HG02642 (cell line): ENCODE measurements at regions not wholly inside any gene's neighbourhood (a gene's known extent, or its start where the extent isn't known, plus 50 kb on each side); places are given as distances from the start of the nearest gene placed in this dataset.
"Not testable (repeated sequence)": the region's sequence is repeated elsewhere in the genome, so short reads cannot be mapped to it uniquely, and the experiment has no call there.

Experiments used
- ATAC-seq: cut with Tn5 transposase; IDR thresholded peaks from one replicate; pipeline ENCODE4 v1.9.1; 2021; ENCODE audit warnings: mild to moderate bottlenecking; ENCODE audit not compliant: unreplicated experiment, poor library complexity

DNA sequence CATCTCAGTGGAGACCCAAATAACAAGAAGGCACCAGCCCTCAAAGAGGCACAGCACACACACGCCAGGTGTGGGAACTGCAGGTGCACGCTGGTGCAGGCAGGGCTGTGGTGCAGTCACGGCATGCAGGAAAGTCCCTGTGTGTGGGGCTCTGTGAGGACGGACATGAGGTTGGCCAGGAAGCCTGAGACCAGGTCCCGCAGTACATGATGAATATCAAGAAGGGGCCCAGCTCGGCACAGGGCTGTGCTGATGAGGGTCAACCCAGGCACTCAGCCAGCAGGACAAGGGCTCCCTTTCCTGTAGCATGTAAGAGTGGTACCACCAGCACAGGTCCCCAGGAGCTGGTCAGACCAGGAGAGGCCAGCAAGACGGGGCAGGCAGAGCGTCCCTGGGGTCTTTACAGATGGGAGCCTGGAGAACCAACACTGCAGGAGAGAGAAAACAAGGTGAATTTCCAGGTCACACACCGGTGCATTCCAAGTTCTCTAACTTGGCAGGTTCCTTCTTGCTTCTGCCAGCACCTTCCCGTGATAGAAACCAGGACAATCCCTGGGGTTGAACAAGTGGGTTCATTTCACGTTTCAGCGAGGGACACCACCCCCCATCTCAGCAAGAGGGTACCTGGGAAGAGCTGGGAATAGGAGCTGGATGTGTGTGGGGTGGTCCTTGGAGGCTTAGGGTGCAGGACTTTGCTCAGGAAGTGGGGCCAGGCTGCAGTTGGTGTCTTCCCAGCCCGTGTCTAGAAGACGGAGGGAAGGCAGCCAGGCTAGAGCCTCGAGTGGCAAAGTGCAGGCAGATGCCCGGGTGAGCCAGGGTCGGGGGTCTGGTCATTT, 244.8 kb upstream of the TCERG1L start:
- no peak for ATAC-seq

DNA sequence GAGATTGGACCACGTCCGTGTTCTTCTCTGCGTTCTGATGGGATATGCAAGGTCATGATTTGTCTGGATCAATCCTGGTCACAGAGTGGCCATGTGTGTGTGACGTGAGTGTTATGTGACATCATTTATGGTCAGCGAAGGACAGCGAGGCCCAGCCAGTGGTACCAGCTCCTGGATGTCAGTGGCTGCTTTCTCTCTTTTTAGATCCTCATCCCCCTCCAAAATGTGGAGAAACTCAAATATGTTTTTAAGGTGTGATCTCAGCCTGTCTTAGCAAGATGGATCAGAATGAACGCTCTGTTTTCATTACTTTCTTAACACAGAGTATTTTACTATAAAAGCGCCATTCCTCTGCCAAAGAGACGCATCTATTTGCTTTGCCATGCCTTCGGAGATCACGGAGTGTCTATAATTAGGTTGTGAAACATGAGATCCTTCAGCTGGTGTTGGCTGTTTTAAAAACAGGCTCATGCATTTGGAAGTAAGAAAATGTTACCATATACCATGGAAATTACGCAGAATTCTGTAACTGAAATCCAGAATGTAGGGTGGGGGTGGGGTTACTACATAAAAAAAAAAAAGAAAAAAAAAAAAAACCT, 245.5 kb upstream of the TCERG1L start:
- no peak for ATAC-seq

- ATAC-seq = not testable (repeated sequence)
Measured at GRCh38 chr10:131557956-131558355, 246.4 kb upstream of the TCERG1L start.

DNA sequence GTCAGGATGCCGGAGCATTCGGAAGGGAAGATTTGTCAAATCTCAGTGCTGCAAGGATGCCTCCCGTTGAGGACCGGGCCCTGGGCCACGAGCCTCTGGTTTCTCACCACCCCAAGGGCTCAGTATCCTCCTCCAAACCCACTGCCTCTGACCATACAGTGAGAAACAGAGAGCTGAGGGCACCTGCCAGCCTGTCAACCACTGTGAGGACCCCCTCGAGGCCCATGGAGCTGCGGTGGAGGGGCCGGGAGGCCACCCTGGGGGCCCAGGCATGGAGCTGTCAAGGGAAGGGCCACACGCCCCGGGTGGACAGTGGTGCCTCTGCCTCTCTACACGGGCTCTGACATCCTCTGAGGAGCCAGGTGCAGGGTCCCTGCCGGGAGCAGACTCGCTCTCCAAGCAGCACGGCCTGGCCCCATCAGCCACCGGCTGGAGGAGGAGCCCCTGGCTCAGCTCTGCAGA, 248.0 kb upstream of the TCERG1L start:
- ATAC-seq = no peak

DNA sequence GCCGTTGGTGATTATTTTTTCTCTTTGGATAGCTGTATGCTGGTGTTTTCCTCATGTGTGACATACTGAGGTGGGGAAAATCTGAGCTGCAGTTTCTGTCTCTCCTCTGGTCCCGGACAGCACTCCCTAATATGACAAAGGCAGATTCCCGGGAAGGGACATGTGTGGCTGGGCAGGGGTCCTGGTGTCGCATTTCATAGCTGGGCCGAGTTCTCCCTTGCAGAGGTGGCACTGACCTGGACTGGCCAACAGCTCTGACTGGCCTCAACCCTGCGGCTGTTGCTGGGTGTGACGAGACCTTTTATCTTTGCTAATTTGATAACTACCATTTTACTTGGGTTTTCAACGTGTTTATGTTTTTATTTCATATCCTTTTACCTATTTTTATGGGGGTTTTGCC, 248.6 kb upstream of the TCERG1L start:
- no peak for ATAC-seq

DNA sequence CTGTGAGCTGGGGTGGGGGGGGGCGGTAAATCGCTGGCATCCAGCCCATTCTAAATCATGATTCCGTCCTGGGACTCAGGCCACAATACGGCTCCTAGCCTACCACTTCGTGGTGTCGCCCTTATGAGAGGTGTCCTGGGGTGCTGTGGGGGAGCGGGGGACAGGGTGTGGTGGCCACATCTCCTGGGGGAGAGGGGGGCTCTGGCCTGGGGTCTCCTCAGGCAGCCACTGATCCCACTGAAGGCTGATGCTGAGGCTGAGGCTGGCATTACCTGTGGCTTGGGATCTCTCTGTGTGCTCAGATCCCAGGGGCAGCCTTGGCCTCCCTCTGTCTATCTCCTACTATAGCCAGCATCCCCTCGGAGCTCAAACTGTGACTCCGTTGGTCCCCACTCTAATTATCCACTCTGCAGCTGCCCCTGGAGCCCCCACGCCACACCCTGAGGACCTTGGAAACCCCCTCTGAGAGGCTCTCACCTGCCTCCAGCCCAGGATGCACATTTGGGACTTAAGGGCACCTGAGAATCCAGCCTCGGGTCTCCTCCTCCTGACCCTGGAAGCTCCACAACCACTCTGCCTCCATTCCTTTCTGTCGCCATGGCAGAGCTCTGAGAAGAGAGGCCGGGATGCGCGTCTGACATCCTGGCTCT, 249.3 kb upstream of the TCERG1L start:
- ATAC-seq = no peak

DNA sequence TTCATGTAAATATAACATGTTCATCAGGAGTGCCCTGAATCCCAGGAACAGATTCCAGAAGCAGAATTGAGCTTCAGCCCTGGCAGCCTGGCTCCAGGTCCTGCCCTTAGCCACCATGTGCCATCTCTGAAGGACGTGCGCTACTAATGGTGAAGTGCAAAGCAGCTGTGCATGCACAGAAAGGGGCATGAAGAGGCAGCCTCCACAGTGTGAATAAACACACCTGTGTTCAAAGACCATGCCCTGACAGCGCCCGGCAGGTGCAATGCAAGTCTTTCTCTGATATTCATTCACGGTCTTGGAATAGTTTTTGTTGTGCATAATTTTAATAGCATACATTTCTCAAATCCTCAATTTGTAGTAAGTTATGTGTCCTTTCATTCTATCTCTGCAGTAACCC, 250.4 kb upstream of the TCERG1L start:
- ATAC-seq = no peak

- no peak for ATAC-seq
Measured at GRCh38 chr10:131563411-131563810, 251.9 kb upstream of the TCERG1L start.

DNA sequence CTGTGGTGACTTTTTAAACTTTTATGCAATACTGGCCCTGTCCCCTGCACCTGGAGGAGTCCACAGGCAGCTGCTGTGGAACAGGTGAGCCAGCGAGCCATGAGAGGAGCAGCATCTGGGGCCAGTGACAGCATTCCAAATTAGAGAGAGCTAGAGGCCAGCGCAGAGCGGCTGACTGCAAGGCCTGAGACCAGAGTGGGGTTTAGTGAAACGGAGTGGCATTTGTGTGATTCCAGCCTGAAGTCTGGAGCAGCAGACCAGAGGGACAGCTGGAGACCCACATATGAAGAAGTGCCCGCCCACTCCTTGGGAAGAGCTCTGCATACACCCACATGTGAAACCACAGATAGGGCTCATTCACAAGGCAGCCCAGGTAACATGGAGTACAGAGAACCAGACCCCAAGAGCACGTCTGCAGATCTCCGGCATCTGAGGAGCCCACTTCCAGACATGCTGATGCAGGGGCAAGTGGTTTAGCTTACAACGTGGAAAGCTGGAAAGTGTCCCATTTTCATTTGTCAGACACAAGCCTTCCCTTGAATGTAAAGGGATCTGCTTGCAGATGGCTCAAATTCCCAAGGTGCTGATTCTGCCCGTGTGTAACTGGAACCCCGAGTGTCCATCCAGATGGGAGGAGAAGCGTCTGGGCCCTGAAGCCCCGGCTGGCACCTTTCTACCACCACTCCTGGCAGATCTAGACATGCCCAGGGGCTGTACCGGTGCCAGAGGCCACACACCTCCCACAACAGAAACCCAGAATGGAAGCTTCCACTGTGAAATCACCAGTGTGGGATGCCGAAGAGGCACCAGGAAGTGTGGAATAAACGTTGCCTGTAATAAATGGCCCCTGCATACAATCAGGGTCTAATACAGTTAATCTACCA, 256.0 kb upstream of the TCERG1L start:
- no peak for ATAC-seq

DNA sequence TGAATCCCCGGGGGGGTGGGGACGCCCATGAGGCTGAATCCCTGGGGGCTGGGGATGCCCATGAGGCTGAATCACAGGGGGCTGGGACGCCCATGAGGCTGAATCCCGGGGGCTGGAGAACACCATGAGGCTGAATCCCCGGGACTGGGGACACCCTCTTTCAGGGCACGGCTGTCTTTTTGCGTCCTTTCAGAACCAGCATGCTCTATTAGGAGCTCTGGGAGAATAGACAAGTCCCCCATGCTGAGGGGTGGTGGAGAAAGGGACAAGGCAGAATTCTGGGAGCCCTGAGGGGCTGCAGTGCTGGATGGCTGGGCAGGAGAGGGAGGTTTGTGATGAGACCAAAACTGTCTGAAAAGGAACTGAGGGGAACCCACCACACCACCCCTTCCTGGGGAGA, 257.3 kb upstream of the TCERG1L start:
- ATAC-seq = no peak

- ATAC-seq = no peak
Measured at GRCh38 chr10:131569851-131570715, 258.6 kb upstream of the TCERG1L start.

- ATAC-seq = no peak
Measured at GRCh38 chr10:131570716-131571307, 259.3 kb upstream of the TCERG1L start.

DNA sequence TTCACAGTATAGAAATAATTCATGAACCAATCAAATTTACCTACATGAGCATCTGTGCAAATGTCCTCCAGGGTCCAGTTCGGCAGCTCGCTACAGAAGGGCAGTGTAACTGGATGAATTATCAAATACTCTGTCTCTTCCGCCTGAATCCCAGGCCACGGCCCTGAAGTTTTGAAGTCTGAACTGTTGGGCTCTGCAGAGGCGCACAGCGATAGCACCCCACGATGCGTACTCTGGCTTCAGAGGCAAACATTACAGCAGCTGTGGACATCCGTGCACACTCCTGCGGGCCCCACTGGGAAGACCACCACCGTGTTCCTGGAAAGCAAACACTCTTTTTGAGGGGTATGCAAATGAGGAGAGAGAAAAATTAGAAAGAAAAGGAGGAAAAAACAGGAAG, 259.8 kb upstream of the TCERG1L start:
- no peak for ATAC-seq

GRCh38 chr10:131571865-131572264, 260.3 kb upstream of the TCERG1L start:
- no peak for ATAC-seq

- no peak for ATAC-seq
Measured at GRCh38 chr10:131573256-131573655, 261.7 kb upstream of the TCERG1L start.

GRCh38 chr10:131573707-131574106, 262.2 kb upstream of the TCERG1L start:
- ATAC-seq = no peak

GRCh38 chr10:131574363-131574706, 262.8 kb upstream of the TCERG1L start:
- no peak for ATAC-seq

DNA sequence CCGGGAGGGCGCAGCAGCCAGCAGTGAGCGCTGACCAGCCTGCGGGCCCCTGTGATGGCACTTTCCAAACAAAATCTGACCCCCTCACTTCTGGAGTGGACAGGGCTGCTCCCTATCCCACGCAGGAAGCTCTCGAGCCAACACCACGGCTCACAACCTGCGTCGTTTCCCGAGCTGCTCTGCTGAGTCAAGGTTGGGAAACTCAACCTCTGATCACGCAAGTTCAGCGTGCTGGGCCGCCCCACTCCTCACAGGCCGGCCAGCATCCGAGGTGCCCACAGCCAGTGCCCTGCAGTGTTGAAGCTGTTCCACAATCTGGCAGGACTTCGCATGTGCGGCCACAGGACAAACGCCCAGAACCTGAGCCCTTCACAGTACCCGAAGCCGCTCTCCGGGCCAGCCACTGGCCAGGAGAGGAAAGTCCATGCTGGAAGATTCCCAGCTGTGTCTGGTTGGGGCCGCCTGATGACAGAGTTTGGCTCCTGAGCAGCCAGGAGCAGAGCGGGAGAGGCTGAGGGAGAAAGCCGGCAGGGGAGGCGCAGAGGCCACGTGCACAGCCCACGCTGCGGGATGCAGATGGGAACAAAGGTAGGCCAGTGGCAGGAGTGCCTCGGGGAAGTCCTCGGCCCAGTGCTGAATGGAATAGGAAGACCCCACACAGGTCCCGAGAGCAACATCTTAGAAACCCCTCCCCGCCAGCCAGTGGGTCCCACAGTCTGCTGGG, 263.3 kb upstream of the TCERG1L start:
- no peak for ATAC-seq

GRCh38 chr10:131575877-131576276, 264.4 kb upstream of the TCERG1L start:
- no peak for ATAC-seq
